Stimulated activated CD8-positive, alpha-beta memory T cell treated with anti-CD3 and anti-CD28 coated beads, Interleukin-12 subunit alpha, Interleukin-12 subunit beta, amount 100 ng/mL, for 1 hour (primary cell): ENCODE measurements at regions not wholly inside any gene's neighbourhood (a gene's known extent, or its start where the extent isn't known, plus 50 kb on each side); places are given as distances from the start of the nearest gene placed in this dataset.

Experiments used
- DNase-seq: peaks from one replicate; pipeline ENCODE4 v3.0.0-alpha.2; 2020; ENCODE audit warnings: low read depth

DNA sequence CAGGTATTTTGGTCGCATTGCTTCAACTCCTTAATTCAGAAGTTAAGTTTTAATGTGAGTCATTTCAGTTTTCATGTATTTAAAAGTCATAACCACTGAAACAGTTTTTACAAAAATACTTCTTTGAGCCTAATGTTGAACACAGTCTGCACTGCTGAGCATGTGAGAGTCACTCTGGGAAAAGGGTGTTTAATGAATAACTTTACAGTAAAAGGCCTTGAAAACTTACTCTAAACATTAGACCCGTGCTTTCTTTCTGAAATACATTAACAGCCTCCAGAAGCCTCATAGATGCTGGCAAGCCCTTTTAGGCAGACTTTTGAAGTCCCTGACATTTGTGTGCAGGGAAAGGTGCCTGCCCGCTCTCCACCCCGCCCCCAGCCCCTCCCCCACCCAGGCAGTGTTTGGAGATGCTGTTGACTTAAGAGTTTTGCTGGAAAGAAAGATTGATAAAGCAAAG lies 68.9 kb upstream of the NR2F2 start:
- DNase-seq, result no peak

GRCh38 chr15:96262097-96262496 lies 68.4 kb upstream of the NR2F2 start:
- no peak for DNase-seq

DNA sequence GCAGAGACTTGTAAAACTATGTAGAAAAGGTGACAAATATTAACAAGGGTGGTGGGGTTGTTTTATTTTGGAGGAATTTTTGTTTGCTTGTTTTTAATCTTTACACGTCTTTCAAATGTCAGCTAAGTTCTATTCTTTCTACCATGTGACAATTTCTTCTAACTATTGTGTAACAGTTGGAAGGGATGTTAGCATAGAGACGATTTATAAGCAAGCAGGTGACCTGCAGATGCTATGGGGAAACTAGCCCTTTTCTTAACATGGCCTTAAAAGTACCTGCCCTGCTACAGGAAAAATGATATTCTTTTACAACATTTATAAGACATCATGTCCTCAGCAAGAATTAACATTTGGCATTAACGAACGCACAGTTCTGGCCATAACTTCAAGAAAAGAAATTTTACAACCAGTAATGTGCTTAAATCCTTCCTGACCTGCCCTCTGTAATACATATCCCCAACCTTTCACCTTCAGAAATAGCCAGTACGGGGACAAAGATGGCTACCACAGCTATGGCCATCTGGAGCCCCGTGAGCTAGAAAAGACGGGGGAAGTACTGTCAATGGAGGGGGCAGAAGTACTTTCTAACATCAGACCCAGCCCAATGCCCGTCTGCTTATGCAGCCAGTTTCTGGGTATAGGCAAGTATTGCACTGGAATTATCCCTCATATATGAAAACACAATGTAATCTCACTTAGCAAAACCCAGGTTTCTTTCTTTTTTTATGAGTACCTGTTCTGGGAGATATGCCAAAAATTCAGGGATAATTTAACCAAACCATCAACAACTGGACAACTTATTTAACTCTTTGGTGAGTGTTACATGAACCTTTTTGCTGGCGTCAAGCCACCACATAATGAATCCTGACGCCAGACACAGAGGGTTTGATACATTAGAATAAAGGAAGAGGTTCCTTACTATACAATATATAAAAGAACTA lies 67.7 kb upstream of the NR2F2 start:
- no peak for DNase-seq

GRCh38 chr15:96264351-96264798 lies 66.1 kb upstream of the NR2F2 start:
- DNase-seq, result no peak

DNA sequence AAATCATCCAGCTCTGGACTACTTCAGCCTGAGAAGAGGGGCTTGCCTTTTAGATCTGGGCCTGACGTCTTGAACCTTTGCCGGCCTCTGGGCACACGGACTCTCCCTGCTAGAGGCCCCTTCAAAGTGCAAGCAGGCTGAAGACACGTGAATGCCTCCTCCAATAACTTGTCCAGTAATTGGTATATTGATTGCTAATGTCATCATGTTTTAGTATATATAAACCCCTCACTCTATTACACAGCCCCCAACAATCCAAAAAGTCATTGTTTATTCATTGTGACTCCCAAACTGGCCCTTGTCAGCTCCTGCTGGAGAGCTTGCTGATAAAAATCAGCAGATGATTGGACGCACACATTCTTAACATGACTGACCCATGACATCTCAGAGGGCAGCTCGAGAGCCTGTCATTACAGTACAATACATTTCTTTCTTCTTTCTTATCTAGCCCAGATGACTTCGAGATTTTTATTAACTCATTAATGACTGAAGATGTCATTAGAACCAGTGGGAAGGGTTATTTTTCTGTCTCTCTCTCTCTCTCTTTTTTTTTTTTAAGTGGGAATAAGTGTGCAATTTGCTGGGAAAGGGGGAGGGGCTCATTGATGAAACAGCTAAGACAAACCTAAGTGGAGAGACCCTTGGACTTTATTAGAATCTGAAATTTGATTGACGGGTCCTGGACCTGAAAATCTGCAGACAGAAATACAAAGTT lies 65.5 kb upstream of the NR2F2 start:
- DNase-seq, result no peak

- no peak for DNase-seq
These were observed 64.0 kb upstream of the NR2F2 start for GRCh38 chr15:96266456-96266855.

DNA sequence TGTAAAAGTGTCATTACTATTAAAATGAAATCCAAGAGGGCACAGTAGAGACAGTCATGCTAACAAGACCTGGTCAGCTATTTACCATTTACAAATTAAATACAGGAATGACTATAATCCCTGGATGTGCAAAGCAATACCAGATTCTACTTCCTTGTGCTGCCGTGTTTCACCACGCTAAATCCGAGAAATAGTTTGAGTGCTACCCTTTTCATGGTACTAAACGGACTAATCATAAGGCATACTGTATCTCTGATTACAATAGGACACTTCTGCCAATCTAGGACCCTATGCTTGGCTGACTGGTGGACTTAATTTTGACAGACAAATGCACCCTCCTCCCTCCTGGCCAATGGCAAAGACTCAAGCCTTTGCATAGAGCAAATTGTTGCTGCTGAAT lies 63.0 kb upstream of the NR2F2 start:
- DNase-seq, result no peak

- DNase-seq, result no peak
These were observed 61.9 kb upstream of the NR2F2 start for GRCh38 chr15:96268442-96269204.

DNA sequence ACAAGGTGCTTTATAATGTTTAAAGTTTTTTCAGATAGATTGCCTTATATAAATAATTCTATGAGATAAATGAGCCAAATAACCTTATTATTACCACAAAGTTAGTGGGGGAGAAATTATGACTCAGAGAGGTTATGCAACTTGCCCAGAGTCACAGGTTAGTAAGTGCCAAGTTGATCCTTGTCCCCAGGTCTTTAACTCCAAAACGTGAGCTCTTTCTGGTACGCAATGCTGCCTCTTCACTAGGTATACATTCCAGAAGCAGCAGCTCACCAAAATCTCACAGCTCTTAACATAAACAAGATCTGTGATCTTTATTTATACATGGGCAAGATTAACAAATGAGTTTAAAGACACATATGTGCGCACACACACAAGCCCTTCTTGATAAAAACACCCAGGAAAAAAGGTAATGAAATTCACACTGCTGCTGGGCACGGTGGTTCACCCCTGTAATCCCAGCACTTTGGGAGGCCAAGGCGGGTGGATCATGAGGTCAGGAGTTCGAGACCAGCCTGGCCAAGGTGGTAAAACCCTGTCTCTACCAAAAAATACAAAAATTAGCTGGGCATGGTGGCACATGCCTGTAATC lies 59.8 kb upstream of the NR2F2 start:
- no peak for DNase-seq

GRCh38 chr15:96272427-96272826 lies 58.1 kb upstream of the NR2F2 start:
- no peak for DNase-seq

DNA sequence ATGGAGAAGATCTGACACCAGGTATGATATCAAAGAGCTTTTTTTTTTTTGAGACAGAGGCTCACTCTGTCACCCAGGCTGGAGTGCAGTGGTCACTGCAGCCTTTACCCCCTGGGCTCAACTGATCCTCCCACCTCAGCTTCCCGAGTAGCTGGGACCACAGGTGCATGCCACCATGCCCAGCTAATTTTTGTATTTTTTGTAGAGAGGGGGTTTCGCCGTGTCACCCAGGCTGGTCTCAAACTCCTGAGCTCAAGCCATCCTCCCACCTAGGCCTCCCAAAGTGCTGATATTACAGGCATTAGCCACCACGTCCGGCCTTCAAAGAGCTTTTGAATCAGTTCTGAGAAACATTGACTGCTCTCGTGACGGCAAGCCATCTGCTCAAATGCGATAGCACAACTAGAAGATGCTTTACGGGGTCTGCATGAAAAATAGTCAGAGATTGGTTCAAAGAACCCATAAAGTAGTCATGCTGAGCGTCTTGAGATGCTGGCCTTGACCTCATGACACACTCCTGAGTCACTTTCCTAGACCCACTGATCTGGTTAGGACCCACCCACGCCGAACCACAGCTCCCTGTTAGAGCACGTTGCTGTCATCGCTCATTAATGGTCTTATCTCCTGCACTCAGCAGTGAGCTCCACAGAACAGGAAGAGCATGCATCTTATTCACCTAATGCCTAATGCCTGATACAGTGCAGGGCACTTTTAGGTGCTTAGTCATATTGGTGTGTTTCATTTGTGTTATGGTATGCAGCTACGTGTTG lies 57.0 kb upstream of the NR2F2 start:
- no peak for DNase-seq

GRCh38 chr15:96274087-96274440 lies 56.4 kb upstream of the NR2F2 start:
- DNase-seq, result no peak

- DNase-seq, result no peak
These were observed 55.8 kb upstream of the NR2F2 start for GRCh38 chr15:96274698-96275097.

GRCh38 chr15:96276438-96277210 lies 53.9 kb upstream of the NR2F2 start:
- DNase-seq, result no peak
